NOMO-1 treated with dmso at 0.1 percent for 144 hours (cell line): ENCODE measurements at regions not wholly inside any gene's neighbourhood (a gene's known extent, or its start where the extent isn't known, plus 50 kb on each side); places are given as distances from the start of the nearest gene placed in this dataset.

Source experiments
- DNase-seq: peaks from one replicate; lab custom pipeline; 2025; ENCODE audit not compliant: unreplicated experiment; lab: John Stamatoyannopoulos, UW

DNA sequence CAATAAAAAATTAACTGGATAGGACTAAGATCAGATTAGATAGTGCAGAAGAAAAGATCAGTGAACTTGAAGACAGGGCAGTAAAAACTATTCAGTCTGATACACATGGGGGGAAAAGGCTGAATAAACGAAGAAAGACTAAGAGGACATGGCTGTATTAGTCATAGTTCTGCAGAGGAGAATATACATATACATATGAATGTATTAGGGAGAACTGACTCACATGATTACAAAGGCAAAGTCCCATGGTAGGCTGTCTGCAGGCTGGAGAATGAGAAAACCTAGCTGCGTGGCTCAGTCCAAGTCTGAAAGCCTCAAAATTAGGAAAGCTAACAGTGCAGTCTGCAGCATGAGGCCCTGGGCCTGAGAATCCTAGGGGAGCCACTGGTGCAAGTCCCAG, 98.2 kb upstream of the GNAO1 start:
- no peak for DNase-seq

- DNase-seq = no peak
Observed at GRCh38 chr16:56090076-56090475, 101.2 kb upstream of the GNAO1 start.

DNA sequence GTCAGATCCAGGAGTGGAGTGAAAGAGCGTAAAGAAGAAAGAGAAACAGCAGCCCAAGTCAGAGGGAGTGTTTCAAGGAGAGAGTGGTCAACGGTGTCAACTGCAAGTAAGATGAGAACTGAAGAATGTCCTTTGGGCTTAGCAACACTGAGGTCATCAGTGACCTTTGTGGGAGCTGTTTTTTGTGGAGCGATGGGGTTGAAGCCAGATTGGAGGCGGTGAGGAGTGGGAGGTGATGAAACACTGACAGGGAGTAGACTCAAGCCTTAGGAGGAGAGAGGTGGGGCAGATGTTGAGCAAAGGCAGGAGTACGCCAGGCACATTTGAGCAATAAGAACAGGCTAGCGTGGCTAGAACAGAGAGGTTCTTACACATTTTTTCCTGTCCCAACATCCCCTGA, 103.7 kb upstream of the GNAO1 start:
- DNase-seq = no peak

- DNase-seq = no peak
Observed at GRCh38 chr16:56081371-56081770, 109.9 kb upstream of the GNAO1 start.

DNA sequence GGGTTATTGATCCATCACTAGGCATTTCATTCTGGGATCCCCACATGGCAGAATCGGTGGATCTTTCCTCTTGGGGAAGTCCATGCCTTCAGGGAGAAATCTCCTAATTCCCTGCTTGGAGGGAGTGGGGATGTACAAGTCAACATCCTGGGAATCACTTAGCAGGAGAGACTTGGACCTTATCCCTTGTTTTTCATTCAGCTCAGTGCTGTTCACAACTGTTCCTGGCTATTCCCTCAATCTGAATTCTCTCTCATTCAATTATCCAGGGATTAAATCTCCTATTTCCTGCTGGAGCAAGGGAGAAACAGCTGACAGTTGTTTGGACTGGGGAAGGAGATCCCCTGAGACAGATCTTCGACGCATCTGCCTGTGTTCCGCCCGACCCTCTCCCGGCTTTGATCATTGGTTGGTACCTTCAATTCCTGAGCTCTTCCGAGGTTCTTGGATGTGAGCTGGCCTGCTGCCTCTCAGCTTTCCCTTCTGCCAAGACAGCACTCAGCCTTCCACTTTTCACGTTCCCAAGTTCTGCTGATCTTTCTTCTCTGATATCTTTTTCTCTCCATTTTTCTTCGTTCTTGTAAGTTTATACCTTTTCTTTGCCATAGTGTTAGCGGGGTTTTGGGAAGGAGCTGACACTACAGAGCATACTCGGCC, 115.4 kb upstream of the GNAO1 start:
- no peak for DNase-seq

DNA sequence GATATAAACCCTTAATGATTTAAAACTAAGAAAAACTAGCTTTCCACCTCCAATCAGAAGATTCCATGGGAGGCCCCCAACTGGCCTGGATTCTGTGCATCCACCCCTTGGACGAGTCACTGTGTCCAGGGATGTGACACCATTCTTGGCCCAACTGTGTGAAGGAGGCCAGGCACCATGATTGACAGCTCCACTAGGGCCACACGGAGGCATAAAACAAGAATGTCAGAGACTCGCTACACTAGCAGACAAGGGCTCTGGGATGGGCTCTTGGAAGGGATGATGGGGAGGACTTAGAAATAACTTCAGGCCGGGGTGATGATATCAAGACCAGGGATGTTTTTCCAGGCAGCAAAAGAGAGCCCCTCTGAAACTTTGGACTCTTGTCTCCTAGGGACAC, 117.8 kb upstream of the GNAO1 start:
- DNase-seq = no peak

DNA sequence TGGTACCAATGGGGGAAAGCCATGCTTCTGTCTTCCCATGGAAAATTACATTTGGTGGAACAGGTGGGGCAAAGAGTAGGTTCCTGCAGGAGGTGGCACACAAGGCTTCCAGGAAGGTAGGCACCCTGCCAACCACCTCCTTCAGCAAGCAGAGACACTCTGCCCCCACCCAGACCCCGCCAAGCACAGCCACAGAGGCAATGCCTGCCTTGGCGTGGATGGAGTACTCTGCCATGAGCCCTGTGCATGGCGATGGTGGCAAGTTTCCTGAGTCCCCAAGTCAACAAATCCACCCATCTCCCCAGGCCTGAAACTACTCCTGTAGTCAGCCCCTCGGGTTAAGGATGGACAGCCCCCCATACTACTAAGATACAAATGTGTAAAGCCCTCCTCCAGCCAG, 119.2 kb upstream of the GNAO1 start:
- DNase-seq = no peak

DNA sequence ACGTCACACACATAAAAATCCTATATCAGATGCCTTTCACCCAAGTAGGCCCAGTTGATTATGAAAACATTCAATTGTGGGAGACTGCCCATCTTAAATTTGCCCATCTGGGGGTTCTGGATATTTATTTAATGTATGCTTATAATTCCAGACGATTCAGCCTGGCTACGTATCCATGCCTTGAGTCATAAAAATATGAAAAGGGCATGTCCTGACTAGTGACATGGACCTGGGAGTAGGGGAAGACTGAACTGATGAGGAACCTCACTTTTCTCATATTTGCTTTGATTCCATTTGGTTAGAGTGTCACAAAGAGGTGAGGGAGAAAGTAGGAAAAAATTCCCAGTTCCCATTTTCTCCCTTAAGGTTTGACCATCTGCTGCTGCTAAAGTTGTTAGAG, 122.5 kb upstream of the GNAO1 start:
- no peak for DNase-seq

- no peak for DNase-seq
Observed at GRCh38 chr16:56068314-56068713, 123.0 kb upstream of the GNAO1 start.

GRCh38 chr16:56067406-56067805, 123.9 kb upstream of the GNAO1 start:
- DNase-seq = no peak

DNA sequence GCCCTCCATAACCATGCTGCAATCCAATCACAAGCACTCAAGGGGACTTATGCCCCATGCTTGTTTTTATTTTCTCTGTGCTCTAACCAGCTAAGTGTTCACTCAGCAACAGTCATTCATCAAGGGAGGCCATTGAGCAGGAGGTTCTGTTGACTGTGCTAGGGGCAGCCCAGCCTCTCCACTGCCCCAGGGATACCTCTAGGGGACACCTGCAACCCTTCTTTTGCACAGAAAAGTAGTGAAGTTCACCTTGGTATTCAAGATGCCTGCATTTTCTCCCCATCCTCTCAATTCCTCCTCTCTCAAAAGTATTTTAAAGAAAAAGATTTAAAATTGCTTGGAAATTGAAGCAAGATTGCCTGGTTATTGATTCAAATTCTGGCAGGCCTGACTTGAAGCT, 124.7 kb upstream of the GNAO1 start:
- no peak for DNase-seq

DNA sequence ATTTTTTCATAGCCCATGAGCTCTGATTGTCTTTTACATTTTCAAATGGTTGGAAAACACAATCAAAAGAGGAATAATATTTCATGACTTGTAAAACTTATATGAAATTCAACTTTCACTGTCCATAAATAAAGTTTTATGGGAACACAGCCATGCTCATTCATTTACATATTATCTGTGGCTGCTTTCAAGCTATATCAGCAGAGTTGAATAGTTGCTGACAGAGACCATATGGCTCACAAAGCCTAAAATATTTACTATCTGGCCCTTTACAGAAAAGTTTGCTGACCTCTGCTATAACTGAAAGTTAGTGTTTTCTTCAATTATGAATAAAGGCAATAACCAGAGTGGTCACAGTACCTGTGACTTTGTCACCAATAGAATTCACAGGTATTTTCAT, 128.2 kb upstream of the GNAO1 start:
- no peak for DNase-seq

DNA sequence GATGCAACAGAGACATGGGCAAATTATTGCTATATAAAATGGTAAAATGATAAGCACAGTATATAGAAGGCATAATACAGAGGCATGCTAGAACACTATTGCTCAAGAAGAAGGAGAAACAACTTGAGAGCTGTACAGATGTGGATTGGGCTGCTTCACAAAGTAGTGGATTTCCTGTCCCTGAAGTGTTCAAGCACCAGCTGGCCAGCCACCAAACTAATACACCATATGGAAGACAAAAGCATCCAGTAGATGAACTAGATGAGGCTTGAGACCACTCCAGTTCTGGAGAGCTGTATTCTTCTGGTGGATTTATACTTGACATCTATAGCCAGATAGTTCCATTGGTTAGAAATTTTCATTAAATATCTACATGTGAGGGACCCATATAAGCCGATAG, 134.1 kb upstream of the GNAO1 start:
- DNase-seq = no peak

DNA sequence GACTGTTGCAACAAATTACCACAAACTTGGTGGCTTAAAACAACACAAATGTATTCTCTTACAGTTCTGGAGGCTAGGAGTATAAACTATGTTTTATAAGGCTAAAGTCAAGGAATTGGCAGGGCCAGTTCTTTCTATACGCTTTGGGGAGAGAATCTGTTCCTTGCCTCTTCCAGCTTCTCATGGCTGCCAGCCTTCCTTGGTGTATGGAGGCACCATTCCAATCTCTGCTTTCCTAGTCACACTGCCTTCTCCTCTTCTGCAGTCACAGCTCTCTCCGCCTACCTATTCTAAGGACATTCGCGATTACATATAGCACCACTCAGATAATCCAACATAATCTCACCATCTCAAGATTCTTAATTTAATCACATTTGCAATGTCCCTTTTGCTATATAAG, 140.4 kb upstream of the GNAO1 start:
- DNase-seq = no peak

DNA sequence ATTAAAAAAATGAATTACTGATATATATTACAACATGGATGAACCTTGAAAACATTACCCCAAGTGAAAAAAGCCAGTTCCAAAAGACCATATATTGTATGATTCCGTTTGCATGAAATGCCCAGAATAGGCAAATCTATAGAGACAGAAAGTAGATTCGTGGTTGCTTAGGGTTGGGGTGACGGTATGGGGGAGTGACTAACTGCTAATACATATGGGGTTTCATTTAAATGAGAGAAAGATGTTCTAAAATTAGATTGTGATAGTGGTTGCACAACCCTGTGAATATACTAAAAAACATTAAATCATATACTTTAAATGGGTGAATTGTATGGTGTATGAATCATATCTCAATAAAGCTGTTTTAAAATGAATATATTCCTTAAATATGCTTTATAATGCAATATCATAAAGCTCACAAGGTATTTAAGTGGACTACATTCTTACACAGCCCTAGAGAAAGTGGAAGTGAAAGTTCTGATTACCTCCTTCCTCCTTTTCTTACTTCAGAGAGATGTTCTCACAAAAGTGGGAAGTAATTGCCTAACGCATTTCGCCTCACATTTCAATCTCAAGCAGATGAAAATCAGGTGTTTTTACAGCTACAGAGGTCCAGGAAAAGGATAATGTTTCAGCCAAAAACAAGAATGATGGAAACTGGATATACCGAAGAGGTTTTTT, 142.7 kb upstream of the GNAO1 start:
- peak; percentile 76 for DNase-seq

DNA sequence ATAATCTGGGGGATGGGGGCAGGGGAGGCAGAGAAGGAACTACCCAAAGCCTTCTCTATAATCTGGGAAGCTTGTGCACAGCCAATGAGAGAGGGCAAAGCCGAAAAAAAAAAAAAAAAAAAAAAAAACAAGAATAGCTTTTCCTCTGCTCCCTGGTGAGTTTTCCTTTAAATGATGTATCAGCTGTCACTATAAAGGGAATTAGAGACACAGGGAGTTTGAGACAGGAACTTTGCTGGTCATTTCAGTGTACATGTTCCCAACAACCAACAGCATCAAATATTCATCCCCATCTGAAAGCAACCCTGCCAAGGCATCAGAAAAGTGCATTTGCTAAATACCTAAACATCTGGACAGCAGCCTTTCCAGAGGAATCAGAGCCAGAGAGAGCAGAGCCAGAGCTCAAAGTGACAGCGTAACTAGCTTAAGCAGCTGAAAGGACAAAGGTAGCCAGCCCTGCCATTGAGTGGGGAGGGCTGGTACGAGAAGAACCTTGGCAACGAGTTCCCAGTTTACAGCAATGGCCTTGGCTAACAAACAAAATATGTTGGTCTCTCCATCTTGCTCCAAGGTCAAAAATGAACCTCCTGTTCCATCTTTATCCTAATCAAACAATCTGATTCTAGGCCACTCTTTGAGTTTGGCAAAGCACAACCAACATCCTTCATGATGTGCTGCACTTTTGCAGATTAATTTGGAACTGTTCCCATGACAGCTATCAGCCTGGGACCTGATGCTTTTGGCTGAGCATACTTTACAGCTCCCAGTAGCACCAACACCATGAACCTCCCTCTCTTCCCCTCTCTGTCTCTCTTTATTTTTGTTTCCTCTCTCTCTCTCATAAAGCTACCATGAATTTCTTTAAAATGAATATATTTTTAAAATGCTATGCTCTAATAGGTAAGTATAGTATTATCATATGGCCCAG, 143.7 kb upstream of the GNAO1 start:
- DNase-seq = no peak

- DNase-seq = no peak
Observed at GRCh38 chr16:56042416-56042815, 148.9 kb upstream of the GNAO1 start.

- no peak for DNase-seq
Observed at GRCh38 chr16:56041556-56042140, 149.6 kb upstream of the GNAO1 start.

- no peak for DNase-seq
Observed at GRCh38 chr16:56038564-56039098, 152.7 kb upstream of the GNAO1 start.

DNA sequence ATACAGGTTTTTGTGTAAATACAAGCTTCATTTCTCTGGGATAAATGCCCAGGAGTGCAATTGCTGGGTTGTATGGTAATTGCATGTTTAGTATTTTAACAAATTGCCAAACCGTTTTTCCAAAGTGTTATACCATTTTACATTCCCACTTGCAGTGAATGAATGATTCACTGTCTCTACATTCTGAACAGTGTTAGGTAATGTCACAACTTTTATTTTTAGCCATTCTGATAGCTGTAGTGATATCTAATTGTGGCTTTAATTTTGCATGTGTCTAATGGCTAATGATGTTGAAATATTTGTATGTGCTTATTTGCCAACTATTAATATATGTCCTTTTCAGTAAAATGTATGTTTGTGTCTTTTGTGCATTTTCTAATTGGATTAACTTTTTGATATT, 156.9 kb upstream of the CES5A start:
- DNase-seq = no peak

GRCh38 chr16:56029026-56029425, 153.9 kb upstream of the CES5A start:
- no peak for DNase-seq
